B cell (primary cell): ENCODE measurements at regions not wholly inside any gene's neighbourhood (a gene's known extent, or its start where the extent isn't known, plus 50 kb on each side); places are given as distances from the start of the nearest gene placed in this dataset.

Experiments
- ATAC-seq: fragments of 200-7000 bp; cut with Tn5 transposase; one replicate; pipeline ENCODE4 v1.10.0; 2021; ENCODE audit warnings: low read depth, mild to moderate bottlenecking, moderate number of reproducible peaks, moderate library complexity
- CTCF ChIA-PET: fragments of 350-600 bp; sonication (Branson Sonifier 250); formaldehyde crosslinking; loops from one replicate; lab custom pipeline; 2021; ENCODE audit warnings: antibody characterized with exemption, inconsistent platforms; lab: Charles Lee
- POLR2A ChIA-PET: fragments of 350-600 bp; sonication (Branson Sonifier 250); formaldehyde crosslinking; loops from one replicate; lab custom pipeline; 2021; ENCODE audit warnings: antibody characterized with exemption; lab: Charles Lee
- DNase-seq: peaks from one replicate; pipeline ENCODE4 v3.0.0; 2013
- H2AFZ ChIP-seq: 2 replicates; pipeline ENCODE4 v1.6.1; 2012; ENCODE audit warnings: mild to moderate bottlenecking, low read depth, low read length; ENCODE audit not compliant: insufficient read depth, poor library complexity, severe bottlenecking
- H3K27ac ChIP-seq, 2 donors: 1 replicate in 1 of 2; 2 replicates in 1 of 2; pipeline ENCODE4 v1.5.1; 2012 to 2013; ENCODE audit warnings: low read length in 2 of 2, mild to moderate bottlenecking in 2 of 2, moderate library complexity in 1 of 2
- H3K27me3 ChIP-seq, 4 experiments: fragments of 200-600 bp in 1 of 4; sonication (generic) in 1 of 4; replicated peaks in 1 of 4; 1 replicate in 2 of 4; 2 replicates in 2 of 4; pipeline versions ENCODE4 v1.6.1 to v1.7.0; 2013 to 2016; ENCODE audit warnings: low read length in 3 of 4, mild to moderate bottlenecking in 2 of 4, mixed read lengths in 1 of 4, moderate library complexity in 1 of 4; ENCODE audit not compliant: insufficient read depth in 4 of 4, control insufficient read depth in 3 of 4; ENCODE audit errors: control extremely low read depth in 1 of 4
- H3K36me3 ChIP-seq, 2 experiments: replicated peaks in 1 of 2; 1 replicate in 1 of 2; 2 replicates in 1 of 2; pipeline versions ENCODE4 v1.6.1 to v1.7.1; 2013; ENCODE audit warnings: low read length in 1 of 2; ENCODE audit not compliant: insufficient read depth in 2 of 2, control insufficient read depth in 1 of 2; ENCODE audit errors: control extremely low read depth in 1 of 2, extremely low read depth in 1 of 2
- H3K4me1 ChIP-seq, 2 donors: fragments of 200-600 bp in 1 of 2; sonication (generic) in 1 of 2; 1 replicate in 1 of 2; 2 replicates in 1 of 2; pipeline versions ENCODE4 v1.5.1 to v1.6.1; 2013 to 2017; ENCODE audit warnings: low read length in 2 of 2; ENCODE audit not compliant: control insufficient read depth in 2 of 2, insufficient read depth in 2 of 2
- H3K4me2 ChIP-seq: replicated peaks from 2 replicates; pipeline ENCODE3; 2012; ENCODE audit warnings: mild to moderate bottlenecking, low read depth, low read length; ENCODE audit not compliant: poor library complexity, severe bottlenecking
- H3K4me3 ChIP-seq, 5 experiments: fragments of 200-600 bp in 1 of 5; sonication (generic) in 1 of 5; 1 replicate in 3 of 5; 2 replicates in 2 of 5; pipeline versions ENCODE4 v1.5.1 to v1.7.0; 2011 to 2016; ENCODE audit warnings: low read length in 4 of 5, mild to moderate bottlenecking in 4 of 5, low read depth in 2 of 5, control low read depth in 1 of 5, moderate library complexity in 1 of 5; ENCODE audit not compliant: insufficient read depth in 1 of 5; ENCODE audit errors: control extremely low read depth in 1 of 5, extremely low read depth in 1 of 5
- H3K79me2 ChIP-seq: fragments of 200-600 bp; sonication (generic); one replicate; pipeline ENCODE4 v1.6.0; 2016; ENCODE audit warnings: low read length; ENCODE audit not compliant: control insufficient read depth, insufficient read depth
- H3K9ac ChIP-seq: fragments of 200-600 bp; sonication (generic); 2 replicates; pipeline ENCODE4 v1.6.1; 2017; ENCODE audit warnings: mild to moderate bottlenecking, low read length, moderate library complexity
- H3K9me3 ChIP-seq, 3 donors: one replicate each; pipeline versions ENCODE4 v1.6.1 to v1.7.1; 2013; ENCODE audit warnings: low read length in 2 of 3; ENCODE audit not compliant: control insufficient read depth in 2 of 3, insufficient read depth in 1 of 3; ENCODE audit errors: control extremely low read depth in 1 of 3
- H4K20me1 ChIP-seq: 2 replicates; pipeline ENCODE4 v1.6.0; 2012; ENCODE audit warnings: mild to moderate bottlenecking, low read length; ENCODE audit not compliant: insufficient read depth, control insufficient read depth, poor library complexity, severe bottlenecking
- H3K27ac Mint-ChIP-seq: one replicate; pipeline ENCODE4 v1.8.0; 2021; ENCODE audit warnings: mixed read lengths
- H3K27me3 Mint-ChIP-seq: one replicate; pipeline ENCODE4 v1.8.0; 2021; ENCODE audit warnings: mixed read lengths
- H3K4me1 Mint-ChIP-seq: one replicate; pipeline ENCODE4 v1.8.0; 2021; ENCODE audit warnings: mixed read lengths
- H3K4me3 Mint-ChIP-seq: one replicate; pipeline ENCODE4 v1.8.0; 2021; ENCODE audit warnings: mixed read lengths
- H3K9me3 Mint-ChIP-seq: one replicate; pipeline ENCODE4 v1.8.0; 2022; ENCODE audit warnings: mixed read lengths; ENCODE audit not compliant: insufficient read depth
- EZH2 ChIP-seq: IDR thresholded peaks from 2 replicates; pipeline ENCODE4 v1.6.1; 2012; ENCODE audit warnings: borderline replicate concordance, low read depth, mild to moderate bottlenecking, moderate library complexity, low read length; ENCODE audit not compliant: insufficient read depth, poor library complexity, severe bottlenecking
- WGBS: methylation state at CpG from one replicate; pipeline ENCODE4 v1.1.5; 2013; ENCODE audit warnings: missing lambda C conversion rate; ENCODE audit not compliant: insufficient coverage; 5-methylcytosine and 5-hydroxymethylcytosine counted together
- intact Hi-C: fragments of 100-400 bp; cut with micrococcal nuclease; formaldehyde crosslinking; loops from one replicate; pipeline ENCODE4 v1.10.0; 2022
- TF ChIP-seq, protein P1 (sequence below): fragments of 200-600 bp; IDR thresholded peaks from one replicate; pipeline ENCODE4 v1.8.0; 2022; ENCODE audit warnings: antibody characterized with exemption, mild to moderate bottlenecking

DNA sequence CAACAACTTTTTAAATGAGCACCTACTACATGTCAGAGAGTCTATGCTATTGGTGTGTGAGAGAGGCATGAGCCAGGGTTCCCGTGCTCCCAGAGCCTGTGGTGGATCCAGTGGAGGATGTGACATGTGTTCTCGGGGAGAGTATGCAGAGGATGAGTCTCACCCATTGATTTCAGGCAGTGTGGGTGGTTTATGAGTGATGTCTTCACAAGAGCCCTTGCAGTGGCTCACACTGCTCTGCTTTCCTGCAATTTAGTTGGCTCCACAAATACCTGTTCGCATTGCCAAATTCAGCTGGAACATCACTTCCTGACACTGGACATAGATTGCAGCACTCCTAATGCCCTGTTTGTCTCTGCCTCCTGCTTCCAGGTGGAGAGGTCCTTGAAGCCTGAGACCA is 243.6 kb upstream of the CXCR4 start:
- Histone ChIP-seq H4K20me1 (no peaks in the 10 kb centered on the region), H3K4me2 (no peak overlapping the region), H3K27me3 (peaks cover 0 to 3% (median 0%) of the 10 kb centered on the region in 4 experiments), H3K4me1 (peaks cover 0 to 3% of the 10 kb centered on the region in 2 donors), H2AFZ (no peak overlapping the region), H3K36me3 (no peaks in the 10 kb centered on the region), H3K27ac (no peak overlapping the region), H3K9me3 (peaks cover 0 to 1% (median 0%) of the 10 kb centered on the region in 3 donors), H3K4me3 (no peak overlapping the region), H3K9ac (no peak overlapping the region), H3K79me2 (no peaks in the 10 kb centered on the region)
- WGBS: 100% methylated on average over 2 of the region's 3 CpGs
- TF ChIP-seq, protein P1, sequence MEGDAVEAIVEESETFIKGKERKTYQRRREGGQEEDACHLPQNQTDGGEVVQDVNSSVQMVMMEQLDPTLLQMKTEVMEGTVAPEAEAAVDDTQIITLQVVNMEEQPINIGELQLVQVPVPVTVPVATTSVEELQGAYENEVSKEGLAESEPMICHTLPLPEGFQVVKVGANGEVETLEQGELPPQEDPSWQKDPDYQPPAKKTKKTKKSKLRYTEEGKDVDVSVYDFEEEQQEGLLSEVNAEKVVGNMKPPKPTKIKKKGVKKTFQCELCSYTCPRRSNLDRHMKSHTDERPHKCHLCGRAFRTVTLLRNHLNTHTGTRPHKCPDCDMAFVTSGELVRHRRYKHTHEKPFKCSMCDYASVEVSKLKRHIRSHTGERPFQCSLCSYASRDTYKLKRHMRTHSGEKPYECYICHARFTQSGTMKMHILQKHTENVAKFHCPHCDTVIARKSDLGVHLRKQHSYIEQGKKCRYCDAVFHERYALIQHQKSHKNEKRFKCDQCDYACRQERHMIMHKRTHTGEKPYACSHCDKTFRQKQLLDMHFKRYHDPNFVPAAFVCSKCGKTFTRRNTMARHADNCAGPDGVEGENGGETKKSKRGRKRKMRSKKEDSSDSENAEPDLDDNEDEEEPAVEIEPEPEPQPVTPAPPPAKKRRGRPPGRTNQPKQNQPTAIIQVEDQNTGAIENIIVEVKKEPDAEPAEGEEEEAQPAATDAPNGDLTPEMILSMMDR: no peak
- TF ChIP-seq EZH2: no peak
- Mint-ChIP-seq H3K4me1 (peaks cover 23% of the 10 kb centered on the region), H3K9me3 (no peaks in the 10 kb centered on the region), H3K4me3 (no peak overlapping the region), H3K27ac (no peak overlapping the region), H3K27me3 (no peaks in the 10 kb centered on the region)
- intact Hi-C loops: no loop called here
- DNase-seq (no peak), ATAC-seq (no peak)
- ChIA-PET CTCF (no interaction called here), POLR2A (no interaction called here)

DNA sequence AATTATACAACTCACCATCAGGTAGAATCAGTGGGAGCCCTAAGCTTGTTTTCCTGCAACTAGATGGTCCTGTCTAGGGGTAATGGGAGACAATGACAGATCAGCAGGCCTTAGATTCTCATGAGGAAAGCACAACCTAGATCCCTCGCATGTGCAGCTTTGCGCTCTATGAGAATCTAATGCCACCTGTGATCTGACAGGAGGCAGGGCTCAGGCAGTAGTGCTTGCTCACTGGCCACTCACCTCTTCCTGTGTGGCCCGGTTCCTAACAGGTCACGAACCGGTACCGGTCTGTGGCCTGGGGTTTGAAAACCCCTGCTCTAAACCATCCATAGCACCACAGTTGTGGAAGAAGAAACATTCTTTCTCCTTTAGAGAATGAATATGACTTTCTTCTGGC is 242.8 kb upstream of the CXCR4 start:
- Histone ChIP-seq H3K27ac (no peak overlapping the region), H2AFZ (no peak overlapping the region), H3K27me3 (peaks cover 0 to 3% (median 0%) of the 10 kb centered on the region in 4 experiments), H3K36me3 (no peaks in the 10 kb centered on the region), H3K4me2 (no peak overlapping the region), H4K20me1 (no peaks in the 10 kb centered on the region), H3K9me3 (peaks cover 0 to under 1% (median 0%) of the 10 kb centered on the region in 3 donors), H3K4me1 (peaks cover 0 to 3% of the 10 kb centered on the region in 2 donors), H3K9ac (no peak overlapping the region), H3K4me3 (no peak overlapping the region), H3K79me2 (no peaks in the 10 kb centered on the region)
- no peak overlapping the region for H3K27ac Mint-ChIP-seq
- H3K27me3 Mint-ChIP-seq: no peaks in the 10 kb centered on the region
- intact Hi-C loops: no loop called here
- CTCF ChIA-PET: no interaction called here
- ATAC-seq (no peak), DNase-seq (no peak)
- TF ChIP-seq EZH2: no peak
- TF ChIP-seq, protein P1: no peak
- WGBS: 100% methylated on average over 2 of the region's 6 CpGs
- POLR2A ChIA-PET: no interaction called here
- H3K4me3 Mint-ChIP-seq: no peak overlapping the region
- H3K4me1 Mint-ChIP-seq: peaks cover 23% of the 10 kb centered on the region
- H3K9me3 Mint-ChIP-seq: no peaks in the 10 kb centered on the region
